CD14-positive monocyte (primary cell): ENCODE measurements at regions not wholly inside any gene's neighbourhood (a gene's known extent, or its start where the extent isn't known, plus 50 kb on each side); places are given as distances from the start of the nearest gene placed in this dataset.

ENCODE experiments used
- DNase-seq, 3 donors: peaks; one replicate each; pipeline ENCODE4 v3.0.0-alpha.2; 2011 to 2022
- H2AFZ ChIP-seq: 2 replicates; pipeline ENCODE4 v1.6.0; 2012; ENCODE audit warnings: mild to moderate bottlenecking, low read depth, low read length, inconsistent platforms; ENCODE audit not compliant: insufficient read depth, poor library complexity, severe bottlenecking
- H3K27ac ChIP-seq, 2 donors: 1 replicate in 1 of 2; 2 replicates in 1 of 2; pipeline ENCODE4 v1.5.1; 2012 to 2013; ENCODE audit warnings: low read length in 2 of 2, control low read depth in 1 of 2, inconsistent platforms in 1 of 2, low read depth in 1 of 2, mild to moderate bottlenecking in 1 of 2
- H3K27me3 ChIP-seq, 2 donors: one replicate each; pipeline versions ENCODE4 v1.6.0 to v1.6.1; 2011 to 2013; ENCODE audit warnings: low read length in 2 of 2; ENCODE audit not compliant: control insufficient read depth in 2 of 2, insufficient read depth in 2 of 2
- H3K36me3 ChIP-seq, 2 donors: replicated peaks in 1 of 2; 1 replicate in 1 of 2; 2 replicates in 1 of 2; pipeline versions ENCODE4 v1.5.1 to v1.6.1; 2012 to 2013; ENCODE audit warnings: low read length in 2 of 2, control low read depth in 1 of 2, inconsistent platforms in 1 of 2, mild to moderate bottlenecking in 1 of 2; ENCODE audit not compliant: insufficient read depth in 2 of 2, control insufficient read depth in 1 of 2
- H3K4me1 ChIP-seq, 2 donors: 1 replicate in 1 of 2; 2 replicates in 1 of 2; pipeline versions ENCODE4 v1.5.1 to v1.6.1; 2012 to 2013; ENCODE audit warnings: low read length in 2 of 2, control low read depth in 1 of 2, inconsistent platforms in 1 of 2, mild to moderate bottlenecking in 1 of 2, moderate library complexity in 1 of 2; ENCODE audit not compliant: insufficient read depth in 2 of 2, control insufficient read depth in 1 of 2
- H3K4me2 ChIP-seq: replicated peaks from 2 replicates; pipeline ENCODE3; 2012; ENCODE audit warnings: low read length, moderate library complexity, mild to moderate bottlenecking; ENCODE audit not compliant: poor library complexity, severe bottlenecking; ENCODE audit errors: extremely low read depth
- H3K4me3 ChIP-seq, 3 experiments: fragments of 200-600 bp in 1 of 3; sonication (generic) in 1 of 3; replicated peaks in 1 of 3; 1 replicate in 2 of 3; 2 replicates in 1 of 3; pipeline ENCODE4 v1.5.1; 2011 to 2013; ENCODE audit warnings: low read length in 3 of 3, mild to moderate bottlenecking in 3 of 3, control low read depth in 2 of 3, low read depth in 2 of 3, inconsistent platforms in 1 of 3, moderate library complexity in 1 of 3
- H3K79me2 ChIP-seq: 2 replicates; pipeline ENCODE4 v1.6.0; 2012; ENCODE audit warnings: mild to moderate bottlenecking, control low read depth, inconsistent platforms, low read length, moderate library complexity; ENCODE audit not compliant: insufficient read depth
- H3K9ac ChIP-seq: 2 replicates; pipeline ENCODE4 v1.6.0; 2017; ENCODE audit warnings: low read length, mild to moderate bottlenecking; ENCODE audit not compliant: insufficient read depth, poor library complexity, severe bottlenecking
- H3K9me3 ChIP-seq, 2 donors: replicated peaks in 1 of 2; 1 replicate in 1 of 2; 2 replicates in 1 of 2; pipeline versions ENCODE4 v1.5.1 to v1.6.1; 2012 to 2013; ENCODE audit warnings: low read length in 2 of 2, control low read depth in 1 of 2; ENCODE audit not compliant: control insufficient read depth in 1 of 2, insufficient read depth in 1 of 2
- H4K20me1 ChIP-seq: 2 replicates; pipeline ENCODE4 v1.6.0; 2012; ENCODE audit warnings: mild to moderate bottlenecking, low read length, control low read depth, moderate library complexity; ENCODE audit not compliant: insufficient read depth
- H3K27ac Mint-ChIP-seq, 7 donors: one replicate each; pipeline ENCODE4 v1.8.0; 2020; ENCODE audit warnings: mild to moderate bottlenecking in 7 of 7, mixed read lengths in 7 of 7, moderate library complexity in 6 of 7, inconsistent platforms in 2 of 7
- H3K27me3 Mint-ChIP-seq, 3 donors: one replicate each; pipeline ENCODE4 v1.8.0; 2021 to 2022; ENCODE audit warnings: low read depth in 3 of 3, mild to moderate bottlenecking in 3 of 3, mixed read lengths in 3 of 3, moderate library complexity in 3 of 3, inconsistent platforms in 1 of 3
- H3K36me3 Mint-ChIP-seq, 2 donors: one replicate each; pipeline ENCODE4 v1.8.0; 2020; ENCODE audit warnings: mixed read lengths in 2 of 2, inconsistent platforms in 1 of 2, mild to moderate bottlenecking in 1 of 2
- H3K4me1 Mint-ChIP-seq: one replicate; pipeline ENCODE4 v1.8.0; 2020; ENCODE audit warnings: mild to moderate bottlenecking, mixed read lengths
- H3K4me3 Mint-ChIP-seq, 2 donors: one replicate each; pipeline ENCODE4 v1.8.0; 2020; ENCODE audit warnings: mild to moderate bottlenecking in 2 of 2, mixed read lengths in 2 of 2, moderate library complexity in 1 of 2
- H3K9me3 Mint-ChIP-seq, 7 donors: one replicate each; pipeline ENCODE4 v1.8.0; 2020 to 2022; ENCODE audit warnings: mixed read lengths in 7 of 7, mild to moderate bottlenecking in 6 of 7, moderate library complexity in 6 of 7, inconsistent platforms in 2 of 7
- CTCF ChIP-seq: fragments of 200-600 bp; IDR thresholded peaks from one replicate; pipeline ENCODE4 v1.8.0; 2022; ENCODE audit warnings: antibody characterized with exemption, mild to moderate bottlenecking
- WGBS: methylation state at CpG from one replicate; pipeline ENCODE4 v1.1.5; 2013; ENCODE audit warnings: missing lambda C conversion rate; ENCODE audit not compliant: insufficient coverage; 5-methylcytosine and 5-hydroxymethylcytosine counted together
- intact Hi-C, 2 donors: fragments of 100-400 bp; cut with micrococcal nuclease; formaldehyde crosslinking; loops; one replicate each; pipeline versions ENCODE4 v1.15.0 to v1.15.1; 2023

- Histone ChIP-seq H2AFZ (no peak overlapping the region), H3K4me2 (no peak overlapping the region), H4K20me1 (no peaks in the 10 kb centered on the region), H3K36me3 (no peaks in the 10 kb centered on the region), H3K27me3 (no peaks in the 10 kb centered on the region), H3K27ac (no peak overlapping the region), H3K4me1 (peaks cover 4 to 6% of the 10 kb centered on the region in 2 donors), H3K9me3 (no peaks in the 10 kb centered on the region), H3K4me3 (no peak overlapping the region), H3K9ac (no peak overlapping the region), H3K79me2 (no peaks in the 10 kb centered on the region)
- peaks cover 0 to 2% (median 2%) of the 10 kb centered on the region in 3 donors for H3K27me3 Mint-ChIP-seq
- H3K4me1 Mint-ChIP-seq: peaks cover 6% of the 10 kb centered on the region
- 77% methylated on average over 2 of the region's 3 CpGs for WGBS
- no peak overlapping the region for H3K27ac Mint-ChIP-seq
- no peak for TF ChIP-seq CTCF
- H3K36me3 Mint-ChIP-seq: no peaks in the 10 kb centered on the region
- H3K4me3 Mint-ChIP-seq: no peak overlapping the region
- DNase-seq: no peak
- intact Hi-C loops: no loop called here
- H3K9me3 Mint-ChIP-seq: peaks cover 0 to 4% (median 0%) of the 10 kb centered on the region in 7 donors
Observed at GRCh38 chr9:84212246-84212645, 128.3 kb downstream of the SLC28A3 start.

GRCh38 chr9:84212982-84213381, 127.6 kb downstream of the SLC28A3 start:
- no peak for TF ChIP-seq CTCF
- Histone ChIP-seq H3K27ac (no peak overlapping the region), H3K4me2 (no peak overlapping the region), H4K20me1 (no peaks in the 10 kb centered on the region), H3K9me3 (no peaks in the 10 kb centered on the region), H3K36me3 (no peaks in the 10 kb centered on the region), H3K4me3 (no peak overlapping the region), H3K4me1 (no peaks in the 10 kb centered on the region), H2AFZ (no peak overlapping the region), H3K9ac (no peak overlapping the region), H3K27me3 (no peaks in the 10 kb centered on the region), H3K79me2 (no peaks in the 10 kb centered on the region)
- Mint-ChIP-seq H3K4me1 (no peaks in the 10 kb centered on the region), H3K9me3 (peaks cover 0 to 4% (median 0%) of the 10 kb centered on the region in 7 donors), H3K4me3 (no peak overlapping the region), H3K36me3 (no peaks in the 10 kb centered on the region), H3K27ac (no peak overlapping the region), H3K27me3 (peaks cover 0 to 2% (median 2%) of the 10 kb centered on the region in 3 donors)
- DNase-seq: no peak
- intact Hi-C loops: no loop called here
- no CpG with 5 or more reads among the region's 2 CpGs for WGBS
